ENCODE measurements at regions not wholly inside any gene's neighbourhood (a gene's known extent, or its start where the extent isn't known, plus 50 kb on each side); places are given as distances from the start of the nearest gene placed in this dataset.

DNA sequence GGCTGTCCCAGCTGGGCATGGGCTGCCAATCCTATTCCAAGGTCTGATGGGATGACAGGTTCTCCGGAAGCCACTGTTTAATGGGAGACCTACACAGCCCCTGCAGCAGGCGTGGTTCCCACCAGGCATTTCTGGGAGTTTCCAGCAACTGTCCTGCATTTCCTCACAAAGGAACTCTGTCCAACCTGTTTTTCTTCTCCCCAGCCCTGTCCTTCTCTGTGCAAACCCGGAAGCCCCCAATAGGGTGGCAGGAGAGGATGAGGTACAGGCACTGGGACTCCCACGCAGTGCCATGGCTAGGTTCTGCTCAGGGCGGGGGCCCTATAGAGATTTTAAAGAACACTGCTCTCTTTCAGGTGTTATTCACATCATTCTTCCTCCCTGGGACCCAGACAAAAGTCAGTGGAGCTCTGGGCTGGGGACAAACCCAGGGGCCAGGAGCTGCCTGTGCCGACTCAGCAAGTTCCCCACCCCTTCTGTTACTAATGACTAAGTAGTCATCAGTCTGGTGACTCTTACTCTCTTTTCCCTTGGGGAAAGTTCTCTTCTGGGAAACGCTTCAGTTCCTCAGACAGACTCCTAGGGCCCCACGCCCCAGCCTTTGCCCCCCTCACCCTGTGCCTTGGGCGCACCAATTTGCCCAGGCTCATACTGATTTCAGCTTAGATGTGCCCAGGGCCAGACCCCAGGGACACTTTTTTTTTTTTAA is 97.7 kb downstream of the CD47 start:
- no peak for DNase-seq

DNA sequence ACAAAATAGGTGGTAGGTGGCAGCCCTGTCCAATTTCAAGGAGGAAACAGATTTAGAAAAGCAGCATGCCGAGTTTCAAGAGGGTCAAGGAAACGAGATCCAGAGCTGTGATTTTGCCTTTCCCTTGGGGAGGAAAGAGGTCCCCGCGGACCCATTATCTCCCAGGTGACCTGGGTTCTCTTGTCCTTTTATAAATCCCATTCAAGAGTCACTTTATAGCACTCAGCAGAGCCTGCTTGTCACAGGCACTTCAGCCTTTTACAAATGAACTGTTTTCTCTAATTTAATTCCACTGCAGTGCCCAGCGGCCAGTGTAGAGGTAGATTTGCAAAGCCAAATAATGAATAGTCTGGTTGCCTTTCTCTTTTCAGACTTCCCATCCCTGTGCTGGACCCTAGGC is 99.9 kb downstream of the CD47 start:
- no peak for DNase-seq

DNA sequence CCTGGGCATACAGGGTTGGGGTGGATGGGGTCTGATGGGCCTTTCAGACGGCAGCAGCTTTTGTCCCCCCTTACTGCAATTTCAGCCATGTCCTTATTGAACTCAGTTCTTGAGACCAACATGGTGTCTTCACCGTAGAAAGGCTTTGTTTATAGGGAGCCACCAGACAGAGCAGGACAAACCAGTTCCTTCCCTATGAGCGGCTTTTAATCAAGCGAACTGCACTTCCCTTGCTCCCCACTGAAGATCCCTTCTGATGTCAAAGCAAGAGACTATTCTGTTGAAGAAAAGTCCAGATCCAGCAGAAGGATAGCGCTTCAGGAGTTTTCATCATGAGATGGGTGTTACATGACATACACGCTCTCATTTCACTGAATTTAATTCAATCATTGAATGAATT is 100.4 kb downstream of the CD47 start:
- no peak for DNase-seq

DNA sequence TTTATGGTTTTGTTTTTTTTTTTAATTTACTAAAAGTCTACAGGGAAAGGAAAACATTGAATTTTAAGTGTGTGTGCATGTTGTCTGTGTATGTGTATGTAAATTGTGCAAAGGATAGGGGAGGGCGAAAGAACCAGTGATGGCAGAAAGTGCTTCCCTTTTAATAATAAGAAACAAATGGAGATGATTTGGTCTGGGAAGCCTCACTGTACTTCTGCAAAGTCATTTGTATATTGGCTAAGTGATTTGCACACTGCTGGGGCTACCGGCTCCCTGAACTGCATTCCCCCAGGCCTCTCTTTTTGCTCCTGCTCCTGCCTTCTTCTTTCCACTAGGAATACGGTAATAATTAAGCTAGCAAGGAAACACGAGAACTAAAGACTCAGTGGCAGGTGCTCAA is 101.2 kb downstream of the CD47 start:
- DNase-seq = no peak

DNA sequence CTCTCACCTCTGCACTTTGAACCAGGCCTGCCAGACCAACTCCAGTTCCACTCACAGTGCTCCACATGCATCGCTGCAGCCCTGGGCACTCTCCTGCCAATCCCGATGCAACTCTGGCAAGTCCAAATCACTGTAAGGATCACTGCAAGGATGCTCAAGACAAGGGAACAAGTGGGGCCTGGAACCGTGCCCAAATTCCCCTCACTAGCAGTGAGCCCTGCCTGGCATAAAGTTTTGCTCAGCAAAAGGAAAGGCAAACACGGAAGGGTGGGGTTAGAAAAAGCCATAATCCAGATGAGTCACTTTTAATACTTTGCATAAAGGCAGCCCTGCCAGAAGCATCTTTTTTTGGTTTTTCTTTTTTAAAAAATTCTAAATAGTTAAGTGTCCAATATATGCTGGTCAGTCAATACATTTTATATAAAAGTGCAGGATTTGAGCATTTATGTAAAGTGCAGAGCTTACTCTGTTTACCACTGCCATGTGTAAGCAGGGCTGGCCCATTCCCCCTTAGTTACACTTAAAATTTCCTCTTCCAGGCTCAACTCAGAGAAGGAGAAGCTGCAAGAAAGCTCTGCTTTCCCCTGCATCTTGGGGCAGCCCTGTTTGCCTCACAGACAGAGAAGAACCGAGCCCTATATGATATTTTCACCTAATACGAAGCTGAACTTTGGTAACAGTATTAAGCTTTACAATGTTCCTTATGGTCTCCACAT is 102.2 kb downstream of the CD47 start:
- peak in 1 of 2 experiments; percentile 30 for DNase-seq

DNA sequence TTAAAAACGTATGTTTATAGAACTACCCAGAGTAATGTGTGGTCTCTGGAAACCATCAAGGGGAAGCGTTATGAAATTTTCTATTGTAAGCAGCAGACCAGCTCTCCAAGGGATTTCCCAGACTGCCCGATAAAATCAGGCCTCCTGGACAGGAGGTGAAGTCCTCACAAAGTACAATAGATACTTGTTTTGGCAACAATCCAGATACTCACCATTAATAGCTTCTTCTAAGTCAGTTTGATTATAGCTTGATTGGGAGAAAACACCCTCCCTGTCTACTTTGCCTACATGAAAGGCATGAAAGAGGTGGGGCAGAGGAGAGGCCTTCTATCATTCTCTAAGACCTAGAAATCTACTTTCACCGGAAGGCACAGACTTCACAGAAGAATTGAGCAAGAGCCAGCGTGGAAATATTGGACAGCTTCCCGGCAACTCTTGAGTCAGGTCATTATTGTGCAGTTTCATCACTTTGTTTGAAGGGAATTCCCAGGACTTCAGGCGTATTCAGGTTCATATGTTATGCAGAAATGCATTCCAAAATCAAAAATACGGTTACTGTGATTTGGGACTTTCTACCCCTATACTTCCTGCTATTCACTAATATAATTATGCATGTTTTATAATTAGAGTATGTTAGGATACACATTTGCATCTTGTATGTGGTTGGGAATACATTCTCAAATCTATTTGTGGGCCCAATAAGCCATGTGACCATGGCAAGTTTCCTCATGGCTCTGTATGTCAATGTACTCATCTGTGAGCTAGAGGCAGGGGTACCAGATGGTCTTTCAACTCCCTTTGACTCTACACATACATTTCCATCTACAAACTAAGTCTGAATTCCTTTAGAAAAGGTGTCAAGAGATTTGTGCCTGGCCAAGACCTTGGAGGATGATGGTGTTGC is 103.5 kb downstream of the CD47 start:
- peak in 1 of 2 experiments; percentile 69 for DNase-seq

DNA sequence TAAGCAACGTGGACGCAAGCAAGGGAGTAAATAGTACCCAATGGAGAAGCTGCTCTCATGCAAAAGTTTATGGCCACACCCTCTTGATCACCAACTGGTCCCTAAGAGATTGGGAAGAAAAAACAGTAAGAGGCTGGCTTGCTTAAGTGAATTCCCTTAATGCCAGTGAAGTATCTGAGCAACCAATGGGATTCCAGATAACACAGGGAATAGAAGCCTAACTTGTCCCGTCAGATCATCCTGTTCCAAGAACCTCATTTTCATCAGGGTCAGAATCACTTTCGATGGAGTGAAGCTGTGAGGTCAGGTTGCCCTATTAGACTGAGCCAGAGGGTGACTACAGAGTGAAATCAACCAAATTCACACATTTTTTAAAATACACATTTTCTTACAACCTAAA is 104.3 kb downstream of the CD47 start:
- DNase-seq = no peak

DNA sequence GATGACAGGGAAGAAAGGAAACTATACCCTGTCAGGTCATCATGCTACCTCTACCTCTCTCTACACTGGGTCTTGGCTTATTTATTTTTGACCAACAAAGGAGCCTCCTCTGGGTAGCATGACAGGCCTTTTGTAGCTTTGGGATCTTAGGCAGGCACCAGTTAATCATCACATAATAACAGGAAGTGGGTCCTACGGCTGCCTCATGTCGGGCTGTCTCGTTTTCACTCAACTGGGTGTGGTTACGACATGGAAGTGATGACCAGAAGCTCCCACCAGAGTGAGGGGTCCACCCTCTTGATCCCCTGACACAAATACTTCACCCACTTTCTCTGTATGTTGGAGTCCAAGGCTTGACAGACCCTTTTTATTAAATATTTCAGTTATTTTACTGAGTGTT is 105.3 kb downstream of the CD47 start:
- no peak for DNase-seq

DNA sequence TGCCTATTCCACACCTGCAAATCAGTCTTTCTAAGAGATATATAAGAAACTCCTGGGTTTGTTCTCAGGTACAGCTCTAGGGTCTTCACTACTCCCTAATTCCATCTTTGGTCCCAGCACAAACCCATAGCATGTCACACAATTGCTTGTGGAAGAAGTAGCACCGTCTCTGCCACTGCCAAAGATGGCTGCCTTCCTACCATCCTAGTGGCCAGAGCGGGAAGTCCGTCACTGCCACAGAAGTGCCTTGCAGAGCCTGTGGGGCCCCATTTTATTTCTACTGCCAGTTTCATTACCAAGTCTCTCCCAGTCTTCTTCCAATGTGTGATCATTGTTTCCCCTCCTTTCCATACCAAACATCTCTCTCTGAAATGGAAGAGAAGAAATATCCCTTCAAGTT is 107.6 kb downstream of the CD47 start:
- no peak for DNase-seq

DNA sequence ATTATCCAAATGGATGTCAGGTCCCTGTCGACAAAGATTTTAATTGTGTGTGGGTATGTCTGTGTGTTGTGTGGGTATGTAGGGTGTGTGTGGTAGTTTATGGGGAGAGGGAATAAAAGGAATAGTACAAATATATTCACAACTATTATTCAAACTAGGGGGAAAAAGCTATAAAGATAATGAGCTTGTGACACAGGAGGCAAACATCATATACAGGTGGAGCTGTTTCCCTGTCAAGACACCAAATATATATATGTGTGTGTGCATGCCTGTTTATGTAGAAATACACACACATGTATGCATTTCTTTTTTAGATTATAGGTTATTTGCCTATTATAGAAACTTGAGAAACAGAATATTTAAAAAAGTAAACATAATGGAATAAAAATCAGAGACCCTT is 108.7 kb downstream of the CD47 start:
- DNase-seq = no peak

DNA sequence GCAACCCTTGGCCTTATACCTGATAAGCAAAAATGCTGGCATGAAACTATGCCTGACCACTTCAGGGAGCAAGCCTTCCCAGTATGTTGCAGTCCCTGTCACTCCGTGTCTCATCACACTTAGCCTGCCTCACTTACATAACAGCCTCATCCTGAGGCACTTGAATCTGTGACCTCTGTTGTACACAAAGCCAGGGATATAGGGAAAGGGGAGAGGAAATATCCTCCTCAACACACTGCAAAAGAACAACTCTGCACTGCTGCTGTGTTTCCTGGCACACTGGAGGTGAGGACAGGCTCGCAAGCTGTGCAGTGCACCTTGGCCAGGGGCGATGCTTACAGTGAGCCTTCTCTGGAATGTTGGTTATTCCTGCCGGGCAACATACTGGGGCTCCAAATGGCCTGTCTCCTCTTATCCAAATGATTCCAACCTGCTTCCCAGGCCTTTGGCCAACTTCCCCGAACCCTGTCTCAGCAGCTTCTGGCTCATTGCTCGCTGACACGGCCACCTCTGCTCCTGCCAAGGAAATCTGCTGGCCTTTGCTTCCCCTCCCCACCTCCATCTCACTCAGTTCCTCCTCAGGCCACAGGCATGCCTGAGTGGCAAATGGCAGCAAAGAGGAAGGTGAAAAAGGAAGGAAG is 109.2 kb downstream of the CD47 start:
- DNase-seq = no peak

DNA sequence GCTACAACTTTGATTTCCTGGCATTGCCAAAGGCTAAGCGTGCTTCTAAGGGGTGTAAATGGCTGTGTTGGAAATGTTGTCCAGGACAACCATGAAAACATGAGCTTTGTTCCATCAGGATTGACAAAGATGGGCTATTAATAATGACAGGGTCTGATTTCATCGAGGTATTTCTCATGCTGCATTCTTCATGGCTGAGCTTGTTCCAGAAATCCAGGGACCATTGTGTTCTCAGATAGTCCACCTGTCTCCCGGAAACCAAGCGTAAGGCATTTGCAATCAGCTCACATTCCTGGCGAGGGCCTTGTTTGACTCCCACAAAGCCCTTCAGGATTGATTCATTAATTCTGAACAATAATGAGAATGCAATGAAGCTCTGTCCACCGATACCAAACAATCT is 111.3 kb downstream of the CD47 start:
- DNase-seq = no peak

DNA sequence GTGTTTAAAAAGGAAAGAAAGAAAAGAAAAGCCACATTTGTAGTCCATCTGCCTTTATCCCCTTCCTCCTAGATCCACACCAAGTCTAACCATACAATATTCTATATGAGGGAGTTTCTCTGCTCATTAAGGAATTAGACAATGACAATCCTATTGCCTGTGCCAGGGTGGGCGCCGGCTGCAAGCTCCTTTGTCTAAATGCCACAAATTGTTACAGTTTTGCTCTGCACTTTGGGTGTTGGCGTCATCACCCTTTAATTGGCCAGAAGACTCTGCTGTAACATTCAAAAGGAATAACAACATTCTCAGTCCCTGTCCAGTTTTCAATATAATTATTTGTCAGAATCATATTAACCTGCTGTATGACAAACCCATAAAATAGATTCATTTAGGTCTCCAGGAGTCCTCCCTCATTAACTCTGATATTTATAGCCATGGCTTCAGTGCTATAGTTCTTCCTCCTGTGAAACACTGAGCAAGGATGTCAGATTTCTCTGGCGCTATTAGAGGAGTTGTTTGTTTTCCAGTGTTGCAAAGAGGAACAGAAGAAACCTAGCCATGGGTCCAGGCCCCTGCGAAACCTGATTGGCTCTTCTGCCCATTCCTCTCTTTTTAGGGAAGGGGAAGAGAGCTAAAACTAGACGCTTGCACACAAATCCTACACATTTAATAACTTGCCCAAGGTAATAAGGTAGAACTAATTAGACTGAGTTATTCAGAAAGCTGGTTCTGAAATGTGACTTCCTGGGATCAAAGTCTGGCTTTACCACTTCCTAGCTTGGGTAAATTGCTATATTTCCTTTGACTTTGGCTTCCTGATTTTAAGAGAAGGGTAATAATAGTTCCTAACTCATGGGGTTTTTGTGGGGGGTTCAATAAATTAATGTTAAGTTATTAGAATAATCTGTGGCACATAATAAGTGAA is 112.4 kb downstream of the CD47 start:
- no peak for DNase-seq

DNA sequence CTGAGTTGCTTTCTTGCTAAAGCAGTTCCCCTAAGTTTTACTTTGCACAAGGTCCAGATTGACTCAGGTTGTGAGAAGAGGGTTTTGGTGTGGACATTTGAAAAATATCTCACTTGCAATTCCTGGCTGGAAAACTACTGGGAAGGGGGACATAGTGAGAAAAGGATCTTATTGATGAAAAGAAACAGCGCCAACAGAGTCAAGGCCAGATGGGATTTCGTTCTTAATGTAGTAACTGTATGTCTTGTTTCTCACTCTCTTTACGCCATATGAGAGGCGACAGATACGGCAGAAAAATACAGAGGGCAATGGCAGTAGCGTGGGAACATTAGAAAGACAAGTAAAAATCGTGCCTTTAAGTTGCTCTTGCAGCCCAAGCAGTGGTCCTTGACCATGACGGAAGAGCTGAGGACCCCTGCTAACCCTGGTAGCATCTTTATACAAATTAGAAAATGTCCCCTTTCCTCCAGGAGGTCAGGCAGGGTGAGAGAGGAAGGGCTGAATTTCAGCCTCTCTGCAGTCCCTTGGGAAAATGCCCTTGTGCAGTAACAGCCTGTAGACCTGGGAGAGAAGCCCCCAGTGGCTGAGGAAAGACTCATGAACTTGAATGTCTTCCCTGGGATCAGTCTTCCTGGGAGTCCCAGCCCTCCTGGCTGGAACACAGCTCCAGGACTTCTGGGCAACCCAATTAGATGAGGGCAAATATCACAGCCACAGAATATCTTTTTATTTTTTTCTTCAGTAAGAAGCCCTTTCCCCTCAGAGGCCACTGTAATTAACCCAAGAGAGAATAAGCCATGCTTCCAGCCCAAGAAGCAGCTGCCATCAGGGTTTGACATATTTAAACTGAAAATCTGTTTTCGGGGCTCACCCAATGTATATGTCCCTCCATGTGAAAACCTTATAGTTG is 113.4 kb downstream of the CD47 start:
- no peak for DNase-seq

DNA sequence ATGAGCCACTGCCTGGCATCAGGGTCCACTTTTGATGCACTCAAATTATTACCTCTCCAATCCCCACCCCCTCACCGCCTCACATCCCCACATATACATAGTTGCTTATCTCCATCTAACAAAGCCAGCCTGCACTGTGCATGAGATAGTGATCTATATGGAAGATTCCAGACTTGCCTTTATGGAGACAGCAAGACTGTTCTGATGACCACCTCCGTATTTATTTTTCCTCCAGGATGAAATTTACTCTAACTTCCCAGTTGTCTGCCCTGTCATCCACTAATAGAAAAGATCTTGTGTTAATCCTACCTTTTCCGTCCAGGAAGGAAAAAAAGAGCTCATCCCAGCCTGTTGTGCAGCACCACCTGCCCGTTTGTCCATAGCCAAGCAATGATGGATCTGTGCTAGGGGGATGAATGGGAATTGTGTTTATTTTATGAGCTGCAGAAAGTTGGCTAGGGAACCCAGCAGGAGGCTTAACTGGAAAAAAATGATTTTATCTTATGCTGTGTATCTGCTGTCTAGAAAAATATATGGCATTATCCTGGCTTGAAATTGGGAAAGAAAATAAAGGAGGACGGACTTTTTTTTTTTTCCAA is 114.5 kb downstream of the CD47 start:
- DNase-seq = no peak

DNA sequence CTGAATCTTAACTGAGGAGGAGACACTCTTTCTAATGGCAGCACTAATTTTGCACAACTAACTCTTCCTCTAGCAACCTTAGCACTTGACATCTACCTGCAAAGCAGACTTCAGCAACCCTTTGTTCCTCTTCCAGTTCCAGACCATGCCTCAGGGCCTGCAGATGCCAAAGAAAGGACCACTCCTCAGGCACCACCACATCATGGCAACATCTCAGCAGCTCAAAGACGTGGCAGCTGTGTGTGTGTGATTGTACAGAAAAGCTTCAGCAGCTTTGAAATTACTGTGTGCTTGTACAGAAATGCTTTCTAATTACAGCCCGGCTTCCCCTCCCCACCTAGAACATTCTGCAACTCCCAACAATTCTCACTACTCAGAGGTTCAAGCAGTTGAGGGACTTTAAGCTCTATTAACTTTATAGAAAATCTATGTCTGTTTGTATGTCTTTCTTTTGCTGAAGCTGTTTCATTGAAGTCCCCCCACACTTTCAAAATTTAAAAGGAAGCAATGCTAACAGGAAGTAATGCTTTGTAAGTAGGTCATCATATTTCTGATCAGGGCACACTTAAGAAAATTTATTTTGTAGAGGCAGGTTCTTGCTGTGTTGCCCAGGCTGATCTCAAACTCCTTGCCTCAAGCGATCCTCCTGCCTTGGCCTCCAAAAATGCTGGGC is 115.2 kb downstream of the CD47 start:
- DNase-seq = no peak

DNA sequence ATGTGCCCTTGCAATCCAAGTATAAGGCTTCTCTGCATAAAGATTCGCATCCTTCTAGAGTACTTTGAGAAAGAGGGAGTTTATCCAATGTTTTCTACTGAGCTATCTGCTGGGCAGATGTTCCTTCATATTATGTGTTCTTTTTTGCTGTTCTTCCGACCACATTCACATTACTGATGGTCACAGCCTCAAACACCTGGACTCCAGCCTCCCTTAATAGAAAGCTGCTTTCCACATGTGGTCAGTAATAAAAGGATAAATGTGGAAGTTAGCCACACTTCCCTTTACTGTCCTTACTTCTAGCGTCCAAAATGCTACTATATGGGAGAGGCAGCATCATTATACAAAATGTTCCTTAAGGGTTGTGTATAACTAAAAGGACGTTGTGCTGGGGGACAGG is 116.9 kb downstream of the CD47 start:
- no peak for DNase-seq

DNA sequence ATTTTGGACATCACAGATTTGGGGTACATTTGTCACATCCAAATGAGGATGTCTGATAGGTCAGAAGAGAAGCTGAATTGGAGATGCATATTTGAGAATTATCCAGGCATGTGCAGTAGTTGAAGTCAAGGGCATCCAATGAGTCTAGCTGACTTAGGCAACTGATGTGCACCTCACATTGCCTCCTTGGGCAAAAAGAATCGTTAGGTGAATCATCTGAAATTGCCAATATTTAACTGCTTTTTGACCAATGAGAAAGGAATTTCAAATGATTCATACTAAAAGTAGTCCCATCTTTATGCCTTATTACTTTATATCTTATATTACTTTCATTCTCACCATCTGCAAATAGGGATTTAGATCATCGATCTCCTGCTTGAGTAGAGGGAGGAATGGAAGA is 117.7 kb downstream of the CD47 start:
- DNase-seq = no peak

DNA sequence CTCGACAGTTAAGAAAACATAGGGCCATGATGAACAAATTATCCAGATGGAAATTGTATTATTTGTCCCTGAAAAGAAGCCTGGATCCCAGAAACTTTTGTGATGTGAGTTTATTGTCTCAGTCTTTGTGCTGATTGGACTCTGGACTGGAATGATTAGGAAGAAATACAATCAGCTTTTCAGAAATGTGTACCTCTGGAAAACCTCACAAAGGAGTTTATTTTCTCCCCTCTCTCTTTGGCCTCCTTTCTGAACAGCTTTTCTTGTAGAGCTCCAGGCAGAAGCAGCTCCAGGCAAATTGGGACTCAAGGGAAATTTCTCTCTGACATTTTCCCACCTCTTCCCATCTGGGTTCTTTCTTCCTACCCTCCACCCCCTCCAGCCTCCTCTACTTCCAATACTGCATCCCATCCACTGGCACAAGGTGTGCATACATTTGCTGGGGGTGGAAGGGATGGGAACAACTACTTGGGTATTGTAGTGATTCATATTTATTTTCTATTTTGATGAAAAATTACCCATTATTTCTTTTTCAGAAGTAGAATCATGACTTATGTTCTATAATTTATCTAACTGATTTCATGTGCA is 119.7 kb downstream of the CD47 start:
- no peak for DNase-seq
